SK-N-SH (cell line): ENCODE measurements at regions not wholly inside any gene's neighbourhood (a gene's known extent, or its start where the extent isn't known, plus 50 kb on each side); places are given as distances from the start of the nearest gene placed in this dataset.

ENCODE experiments used
- CHD2 ChIP-seq: fragments of 150-350 bp; IDR thresholded peaks from 2 replicates; pipeline ENCODE4 v1.6.1; 2018; ENCODE audit warnings: low read length; ENCODE audit not compliant: partially characterized antibody
- CTCF ChIP-seq: fragments of 200-600 bp; sonication (generic); IDR thresholded peaks from 2 replicates; pipeline ENCODE4 v1.6.1; 2017; ENCODE audit warnings: antibody characterized with exemption, mild to moderate bottlenecking, moderate library complexity
- EP300 ChIP-seq, 2 experiments: IDR thresholded peaks; 2 replicates each; pipeline versions ENCODE4 v1.4.0 to v1.6.1; 2012; ENCODE audit warnings: borderline replicate concordance in 1 of 2, low read depth in 1 of 2, low read length in 1 of 2
- FOXJ3 ChIP-seq: sonication (generic); formaldehyde crosslinking; IDR thresholded peaks from 2 replicates; pipeline ENCODE4 v1.5.1; 2020; ENCODE audit warnings: mild to moderate bottlenecking, missing genetic modification reagents
- FOXM1 ChIP-seq: IDR thresholded peaks from 2 replicates; pipeline ENCODE4 v1.4.0; 2012; ENCODE audit warnings: low read depth, mild to moderate bottlenecking
- MXI1 ChIP-seq: IDR thresholded peaks from 2 replicates; pipeline ENCODE4 v1.6.1; 2012; ENCODE audit warnings: mild to moderate bottlenecking, low read depth, low read length, improper control_type of control experiment
- NRF1 ChIP-seq: IDR thresholded peaks from 2 replicates; pipeline ENCODE4 v1.6.1; 2012; ENCODE audit warnings: low read depth, mild to moderate bottlenecking, low read length
- POLR2AphosphoS5 ChIP-seq: IDR thresholded peaks from 2 replicates; pipeline ENCODE4 v1.6.1; 2012; ENCODE audit warnings: low read depth, low read length
- RCOR1 ChIP-seq: fragments of 150-350 bp; IDR thresholded peaks from 2 replicates; pipeline ENCODE4 v1.6.1; 2017; ENCODE audit warnings: antibody characterized with exemption, low read length
- RFX5 ChIP-seq: IDR thresholded peaks from 2 replicates; pipeline ENCODE4 v1.6.1; 2012; ENCODE audit warnings: mild to moderate bottlenecking, improper control_type of control experiment, low read length
- SIN3A ChIP-seq: IDR thresholded peaks from 2 replicates; pipeline ENCODE4 v1.6.1; 2012; ENCODE audit warnings: low read depth, mild to moderate bottlenecking, low read length, moderate library complexity, borderline replicate concordance
- SMC3 ChIP-seq: IDR thresholded peaks from 2 replicates; pipeline ENCODE4 v1.6.1; 2012; ENCODE audit warnings: low read depth, low read length, improper control_type of control experiment
- USF2 ChIP-seq: fragments of 150-350 bp; IDR thresholded peaks from 2 replicates; pipeline ENCODE4 v1.6.1; 2017; ENCODE audit warnings: antibody characterized with exemption, low read length, low read depth, borderline replicate concordance
- TF ChIP-seq, protein P1 (sequence below): IDR thresholded peaks from 2 replicates; pipeline ENCODE4 v1.6.1; 2012; ENCODE audit warnings: mild to moderate bottlenecking, low read depth, low read length, moderate library complexity

DNA sequence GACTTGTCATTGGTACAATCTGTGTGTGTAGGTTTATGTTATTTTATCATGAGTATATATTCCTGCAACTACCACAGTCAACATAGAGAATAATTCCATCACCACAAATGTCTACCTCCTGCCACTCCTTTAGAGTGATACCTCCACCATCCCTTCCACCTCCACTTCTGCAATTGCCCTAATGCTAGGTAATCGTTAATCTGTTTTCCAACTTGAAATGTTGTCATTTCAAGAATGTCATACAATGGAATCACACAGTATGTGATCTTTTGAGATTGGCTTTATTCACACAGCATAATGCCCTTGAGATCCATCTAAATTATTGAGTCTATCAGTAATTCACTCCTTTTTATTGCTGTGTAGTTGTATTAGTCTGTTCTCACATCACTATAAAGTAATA, 414.8 kb upstream of the C16orf82 start:
- no peak for TF ChIP-seq CTCF
- TF ChIP-seq POLR2AphosphoS5, result no peak
- TF ChIP-seq MXI1, result no peak
- TF ChIP-seq RFX5, result no peak
- TF ChIP-seq EP300 (IDR thresholded peaks at IDR 0.05; ENCODE audit: borderline replicate concordance in 1 of 2, low read depth in 1 of 2, low read length in 1 of 2), result no peak
- TF ChIP-seq NRF1, result no peak
- no peak for TF ChIP-seq CHD2
- no peak for TF ChIP-seq SIN3A
- TF ChIP-seq USF2, result no peak
- no peak for TF ChIP-seq FOXM1
- TF ChIP-seq RCOR1, result no peak
- TF ChIP-seq SMC3, result no peak
- no peak for TF ChIP-seq FOXJ3
- TF ChIP-seq, protein P1, sequence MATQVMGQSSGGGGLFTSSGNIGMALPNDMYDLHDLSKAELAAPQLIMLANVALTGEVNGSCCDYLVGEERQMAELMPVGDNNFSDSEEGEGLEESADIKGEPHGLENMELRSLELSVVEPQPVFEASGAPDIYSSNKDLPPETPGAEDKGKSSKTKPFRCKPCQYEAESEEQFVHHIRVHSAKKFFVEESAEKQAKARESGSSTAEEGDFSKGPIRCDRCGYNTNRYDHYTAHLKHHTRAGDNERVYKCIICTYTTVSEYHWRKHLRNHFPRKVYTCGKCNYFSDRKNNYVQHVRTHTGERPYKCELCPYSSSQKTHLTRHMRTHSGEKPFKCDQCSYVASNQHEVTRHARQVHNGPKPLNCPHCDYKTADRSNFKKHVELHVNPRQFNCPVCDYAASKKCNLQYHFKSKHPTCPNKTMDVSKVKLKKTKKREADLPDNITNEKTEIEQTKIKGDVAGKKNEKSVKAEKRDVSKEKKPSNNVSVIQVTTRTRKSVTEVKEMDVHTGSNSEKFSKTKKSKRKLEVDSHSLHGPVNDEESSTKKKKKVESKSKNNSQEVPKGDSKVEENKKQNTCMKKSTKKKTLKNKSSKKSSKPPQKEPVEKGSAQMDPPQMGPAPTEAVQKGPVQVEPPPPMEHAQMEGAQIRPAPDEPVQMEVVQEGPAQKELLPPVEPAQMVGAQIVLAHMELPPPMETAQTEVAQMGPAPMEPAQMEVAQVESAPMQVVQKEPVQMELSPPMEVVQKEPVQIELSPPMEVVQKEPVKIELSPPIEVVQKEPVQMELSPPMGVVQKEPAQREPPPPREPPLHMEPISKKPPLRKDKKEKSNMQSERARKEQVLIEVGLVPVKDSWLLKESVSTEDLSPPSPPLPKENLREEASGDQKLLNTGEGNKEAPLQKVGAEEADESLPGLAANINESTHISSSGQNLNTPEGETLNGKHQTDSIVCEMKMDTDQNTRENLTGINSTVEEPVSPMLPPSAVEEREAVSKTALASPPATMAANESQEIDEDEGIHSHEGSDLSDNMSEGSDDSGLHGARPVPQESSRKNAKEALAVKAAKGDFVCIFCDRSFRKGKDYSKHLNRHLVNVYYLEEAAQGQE, result no peak
